Mesendoderm (in vitro differentiated cells): ENCODE measurements at regions not wholly inside any gene's neighbourhood (a gene's known extent, or its start where the extent isn't known, plus 50 kb on each side); places are given as distances from the start of the nearest gene placed in this dataset.
A peak's percentile ranks its signal among the peaks of the same experiment; 100 is the strongest.

Experiments used
- DNase-seq: peaks from one replicate; pipeline ENCODE4 v3.0.0; 2013
- H2AK5ac ChIP-seq: 2 replicates; pipeline ENCODE4 v1.6.1; 2013; ENCODE audit warnings: low read length, inconsistent platforms
- H2BK120ac ChIP-seq: 2 replicates; pipeline ENCODE4 v1.6.1; 2013; ENCODE audit warnings: low read depth, mild to moderate bottlenecking, low read length, moderate library complexity, mixed read lengths
- H2BK15ac ChIP-seq: replicated peaks from 2 replicates; pipeline ENCODE4 v1.6.1; 2013; ENCODE audit warnings: low read depth, mild to moderate bottlenecking, moderate library complexity
- H2BK5ac ChIP-seq: 2 replicates; pipeline ENCODE4 v1.6.1; 2013; ENCODE audit warnings: low read length, inconsistent platforms
- H3K18ac ChIP-seq: 2 replicates; pipeline ENCODE4 v1.6.1; 2013; ENCODE audit warnings: mild to moderate bottlenecking, low read length, mixed read lengths
- H3K23ac ChIP-seq: one replicate; pipeline ENCODE4 v1.6.1; 2013; ENCODE audit warnings: low read length
- H3K27ac ChIP-seq: 2 replicates; pipeline ENCODE4 v1.5.1; 2013; ENCODE audit warnings: low read depth, mild to moderate bottlenecking, inconsistent platforms, low read length, moderate library complexity
- H3K27me3 ChIP-seq: 2 replicates; pipeline ENCODE4 v1.6.1; 2013; ENCODE audit warnings: low read length, control low read depth, mild to moderate bottlenecking, inconsistent platforms; ENCODE audit not compliant: insufficient read depth, poor library complexity
- H3K36me3 ChIP-seq: 2 replicates; pipeline ENCODE4 v1.6.1; 2013; ENCODE audit warnings: low read length, inconsistent platforms; ENCODE audit not compliant: control insufficient read depth, insufficient read depth
- H3K4ac ChIP-seq: one replicate; pipeline ENCODE4 v1.6.1; 2013; ENCODE audit warnings: low read depth, mild to moderate bottlenecking, low read length, moderate library complexity
- H3K4me1 ChIP-seq: 2 replicates; pipeline ENCODE4 v1.6.1; 2013; ENCODE audit warnings: low read depth, low read length, inconsistent platforms; ENCODE audit not compliant: control insufficient read depth
- H3K4me2 ChIP-seq: 2 replicates; pipeline ENCODE4 v1.6.1; 2013; ENCODE audit warnings: low read length
- H3K4me3 ChIP-seq: 2 replicates; pipeline ENCODE4 v1.5.1; 2013; ENCODE audit warnings: mild to moderate bottlenecking, low read length
- H3K56ac ChIP-seq: one replicate; pipeline ENCODE4 v1.6.1; 2013; ENCODE audit warnings: low read length
- H3K79me1 ChIP-seq: 2 replicates; pipeline ENCODE4 v1.6.1; 2013; ENCODE audit warnings: low read length, inconsistent platforms
- H3K79me2 ChIP-seq: 2 replicates; pipeline ENCODE4 v1.6.1; 2013; ENCODE audit warnings: mild to moderate bottlenecking, low read length; ENCODE audit not compliant: control insufficient read depth, insufficient read depth
- H3K9ac ChIP-seq: 2 replicates; pipeline ENCODE4 v1.6.1; 2013; ENCODE audit warnings: low read length, inconsistent platforms
- H4K5ac ChIP-seq: one replicate; pipeline ENCODE4 v1.6.1; 2013; ENCODE audit warnings: low read length
- H4K8ac ChIP-seq: one replicate; pipeline ENCODE4 v1.6.1; 2013; ENCODE audit warnings: low read depth, mild to moderate bottlenecking, control low read depth, low read length, moderate library complexity
- WGBS: extraction: QIAGEN DNeasy Blood & Tissue Kit; methylation state at CpG from one replicate; pipeline ENCODE4 v1.1.7; 2013; ENCODE audit warnings: low lambda C conversion rate, missing lambda C conversion rate; ENCODE audit not compliant: insufficient coverage; ENCODE audit errors: extremely low coverage; 5-methylcytosine and 5-hydroxymethylcytosine counted together

GRCh38 chr16:8505327-8505991 is 84.9 kb downstream of the TMEM114 start:
- Histone ChIP-seq H3K23ac (no peak overlapping the region), H3K4ac (no peak overlapping the region), H3K4me1 (peaks cover 4% of the 10 kb centered on the region), H3K79me1 (no peaks in the 10 kb centered on the region), H3K56ac (no peak overlapping the region), H3K27ac (no peak overlapping the region), H4K5ac (no peak overlapping the region), H3K36me3 (no peaks in the 10 kb centered on the region), H3K27me3 (peaks cover 7% of the 10 kb centered on the region), H4K8ac (no peak overlapping the region), H3K9ac (no peak overlapping the region), H3K79me2 (no peaks in the 10 kb centered on the region), H2BK15ac (no peak overlapping the region), H2BK120ac (no peak overlapping the region), H3K4me2 (no peak overlapping the region), H2BK5ac (no peak overlapping the region), H2AK5ac (no peak overlapping the region), H3K18ac (no peak overlapping the region), H3K4me3 (no peak overlapping the region)
- WGBS, result no CpG with 5 or more reads among the region's 7 CpGs
- peak; percentile 43 for DNase-seq

- Histone ChIP-seq H3K4me3 (no peak overlapping the region), H2BK5ac (no peak overlapping the region), H3K27me3 (peaks cover 2% of the 10 kb centered on the region), H3K4me2 (no peak overlapping the region), H3K27ac (no peak overlapping the region), H3K9ac (no peak overlapping the region), H4K8ac (no peak overlapping the region), H2BK120ac (no peak overlapping the region), H2AK5ac (no peak overlapping the region), H3K18ac (no peak overlapping the region), H3K79me1 (no peaks in the 10 kb centered on the region), H3K23ac (no peak overlapping the region), H3K36me3 (no peaks in the 10 kb centered on the region), H3K4ac (no peak overlapping the region), H3K4me1 (peaks cover 4% of the 10 kb centered on the region), H3K79me2 (no peaks in the 10 kb centered on the region), H4K5ac (no peak overlapping the region), H2BK15ac (no peak overlapping the region), H3K56ac (no peak overlapping the region)
- no peak for DNase-seq
- WGBS, result no CpG with 5 or more reads among the region's 2 CpGs
These were observed 87.9 kb downstream of the TMEM114 start for GRCh38 chr16:8502446-8502845.

GRCh38 chr16:8500351-8500750 is 90.0 kb downstream of the TMEM114 start:
- H2AK5ac ChIP-seq, result no peak overlapping the region
- H2BK5ac ChIP-seq, result no peak overlapping the region
- H3K4me3 ChIP-seq, result no peak overlapping the region
- peaks cover under 1% of the 10 kb centered on the region for H3K4me1 ChIP-seq
- no peak overlapping the region for H3K4me2 ChIP-seq
- no peak overlapping the region for H3K27ac ChIP-seq
- no peak overlapping the region for H3K9ac ChIP-seq
- no peak overlapping the region for H4K8ac ChIP-seq
- H3K18ac ChIP-seq, result no peak overlapping the region
- H2BK15ac ChIP-seq, result no peak overlapping the region
- no peak overlapping the region for H3K4ac ChIP-seq
- H3K79me1 ChIP-seq, result no peaks in the 10 kb centered on the region
- no peak overlapping the region for H4K5ac ChIP-seq
- H3K79me2 ChIP-seq, result no peaks in the 10 kb centered on the region
- H3K36me3 ChIP-seq, result no peaks in the 10 kb centered on the region
- WGBS, result no CpG with 5 or more reads among the region's 1 CpG
- no peak for DNase-seq
- no peak overlapping the region for H3K56ac ChIP-seq
- no peaks in the 10 kb centered on the region for H3K27me3 ChIP-seq
- no peak overlapping the region for H2BK120ac ChIP-seq
- H3K23ac ChIP-seq, result no peak overlapping the region

- no CpG with 5 or more reads among the region's 3 CpGs for WGBS
- Histone ChIP-seq H2BK5ac (no peak overlapping the region), H3K79me1 (no peaks in the 10 kb centered on the region), H4K8ac (no peak overlapping the region), H2AK5ac (no peak overlapping the region), H3K4me3 (no peak overlapping the region), H3K79me2 (no peaks in the 10 kb centered on the region), H3K9ac (no peak overlapping the region), H2BK15ac (no peak overlapping the region), H3K4me1 (no peaks in the 10 kb centered on the region), H3K18ac (no peak overlapping the region), H3K27ac (no peak overlapping the region), H3K23ac (no peak overlapping the region), H2BK120ac (no peak overlapping the region), H3K4ac (no peak overlapping the region), H3K4me2 (no peak overlapping the region), H4K5ac (no peak overlapping the region), H3K36me3 (no peaks in the 10 kb centered on the region), H3K27me3 (no peaks in the 10 kb centered on the region), H3K56ac (no peak overlapping the region)
- no peak for DNase-seq
These were observed 93.9 kb downstream of the TMEM114 start for GRCh38 chr16:8496364-8496763.

GRCh38 chr16:8493972-8494371 is 96.3 kb downstream of the TMEM114 start:
- H3K4me3 ChIP-seq, result no peak overlapping the region
- no CpG with 5 or more reads among the region's 1 CpG for whole genome bisulfite sequencing

GRCh38 chr16:8492690-8493089 is 97.6 kb downstream of the TMEM114 start:
- H4K5ac ChIP-seq, result no peak overlapping the region
- no peak overlapping the region for H4K8ac ChIP-seq
- H3K79me2 ChIP-seq, result no peaks in the 10 kb centered on the region
- no peak overlapping the region for H3K23ac ChIP-seq
- no peak overlapping the region for H2BK15ac ChIP-seq
- H2BK5ac ChIP-seq, result no peak overlapping the region
- no peak overlapping the region for H3K4me3 ChIP-seq
- no peaks in the 10 kb centered on the region for H3K4me1 ChIP-seq
- H3K9ac ChIP-seq, result no peak overlapping the region
- H2BK120ac ChIP-seq, result no peak overlapping the region
- H3K27me3 ChIP-seq, result no peaks in the 10 kb centered on the region
- no peaks in the 10 kb centered on the region for H3K79me1 ChIP-seq
- no peak overlapping the region for H3K4me2 ChIP-seq
- no peaks in the 10 kb centered on the region for H3K36me3 ChIP-seq
- H3K27ac ChIP-seq, result no peak overlapping the region
- H3K4ac ChIP-seq, result no peak overlapping the region
- H2AK5ac ChIP-seq, result no peak overlapping the region
- no peak for DNase-seq
- H3K18ac ChIP-seq, result no peak overlapping the region
- H3K56ac ChIP-seq, result no peak overlapping the region

More at GRCh38 chr16:8493972-8494371, 96.3 kb downstream of the TMEM114 start:
- Histone ChIP-seq H2BK120ac (no peak overlapping the region), H3K56ac (no peak overlapping the region), H3K27me3 (no peaks in the 10 kb centered on the region), H3K4ac (no peak overlapping the region), H3K79me1 (no peaks in the 10 kb centered on the region), H3K27ac (no peak overlapping the region), H3K4me1 (no peaks in the 10 kb centered on the region), H3K36me3 (no peaks in the 10 kb centered on the region), H3K18ac (no peak overlapping the region), H2AK5ac (no peak overlapping the region), H2BK5ac (no peak overlapping the region), H4K5ac (no peak overlapping the region), H3K4me2 (no peak overlapping the region), H2BK15ac (no peak overlapping the region), H3K9ac (no peak overlapping the region), H4K8ac (no peak overlapping the region), H3K23ac (no peak overlapping the region), H3K79me2 (no peaks in the 10 kb centered on the region)
- peak; percentile 55 for DNase-seq
